ENCODE measurements at regions not wholly inside any gene's neighbourhood (a gene's known extent, or its start where the extent isn't known, plus 50 kb on each side); places are given as distances from the start of the nearest gene placed in this dataset.

- no peak for DNase-seq
Observed at GRCh38 chr6:40791004-40791403, 203.8 kb upstream of the LRFN2 start.

GRCh38 chr6:40788661-40789655 lies 201.8 kb upstream of the LRFN2 start:
- peak; percentile 19 for DNase-seq

GRCh38 chr6:40782355-40782754 lies 195.2 kb upstream of the LRFN2 start:
- DNase-seq = no peak

GRCh38 chr6:40780637-40781036 lies 193.5 kb upstream of the LRFN2 start:
- DNase-seq = no peak

- no peak for DNase-seq
Observed at GRCh38 chr6:40779409-40779808, 192.2 kb upstream of the LRFN2 start.

- DNase-seq = no peak
Observed at GRCh38 chr6:40778918-40779317, 191.8 kb upstream of the LRFN2 start.

- DNase-seq = no peak
Observed at GRCh38 chr6:40778196-40778595, 191.0 kb upstream of the LRFN2 start.

GRCh38 chr6:40774932-40775331 lies 187.8 kb upstream of the LRFN2 start:
- DNase-seq = no peak

GRCh38 chr6:40770794-40771193 lies 183.6 kb upstream of the LRFN2 start:
- DNase-seq = no peak

- peak; percentile 94 for DNase-seq
Observed at GRCh38 chr6:40764726-40765125, 177.6 kb upstream of the LRFN2 start.

- DNase-seq = no peak
Observed at GRCh38 chr6:40762981-40763380, 175.8 kb upstream of the LRFN2 start.

GRCh38 chr6:40760887-40761286 lies 173.7 kb upstream of the LRFN2 start:
- DNase-seq = peak; percentile 31

GRCh38 chr6:40759838-40760237 lies 172.7 kb upstream of the LRFN2 start:
- no peak for DNase-seq

- no peak for DNase-seq
Observed at GRCh38 chr6:40759264-40759663, 172.1 kb upstream of the LRFN2 start.

- no peak for DNase-seq
Observed at GRCh38 chr6:40755749-40756452, 168.7 kb upstream of the LRFN2 start.

- no peak for DNase-seq
Observed at GRCh38 chr6:40755046-40755681, 168.0 kb upstream of the LRFN2 start.

- DNase-seq = no peak
Observed at GRCh38 chr6:40754461-40755045, 167.4 kb upstream of the LRFN2 start.

GRCh38 chr6:40753675-40754448 lies 166.7 kb upstream of the LRFN2 start:
- DNase-seq = no peak

GRCh38 chr6:40753048-40753447 lies 165.9 kb upstream of the LRFN2 start:
- DNase-seq = no peak

GRCh38 chr6:40744835-40745234 lies 157.7 kb upstream of the LRFN2 start:
- DNase-seq = no peak

GRCh38 chr6:40743690-40744446 lies 156.7 kb upstream of the LRFN2 start:
- no peak for DNase-seq

- peak; percentile 50 for DNase-seq
Observed at GRCh38 chr6:40743226-40743625, 156.1 kb upstream of the LRFN2 start.

Measured in NCI-H510A treated with DMSO at 0.1 percent for 48 hours (cell line).